ENCODE measurements at regions not wholly inside any gene's neighbourhood (a gene's known extent, or its start where the extent isn't known, plus 50 kb on each side); places are given as distances from the start of the nearest gene placed in this dataset.
"Not testable (repeated sequence)": the region's sequence is repeated elsewhere in the genome, so short reads cannot be mapped to it uniquely, and the experiment has no call there.

- 39 to 43% methylated on average over 1 of the region's 1 CpG for WGBS, 2 donors
- Histone ChIP-seq H3K36me3 (no peaks in the 10 kb centered on the region), H3K4me1 (no peaks in the 10 kb centered on the region), H3K9me3 (peaks cover 0 to 3% (median 0%) of the 10 kb centered on the region in 4 donors), H3K4me3 (no peak overlapping the region), H3K27ac (no peak overlapping the region), H3K27me3 (no peaks in the 10 kb centered on the region)
- DNase-seq (ENCODE audit: low spot score in 2 of 2), result no peak
- TF ChIP-seq, protein P1, sequence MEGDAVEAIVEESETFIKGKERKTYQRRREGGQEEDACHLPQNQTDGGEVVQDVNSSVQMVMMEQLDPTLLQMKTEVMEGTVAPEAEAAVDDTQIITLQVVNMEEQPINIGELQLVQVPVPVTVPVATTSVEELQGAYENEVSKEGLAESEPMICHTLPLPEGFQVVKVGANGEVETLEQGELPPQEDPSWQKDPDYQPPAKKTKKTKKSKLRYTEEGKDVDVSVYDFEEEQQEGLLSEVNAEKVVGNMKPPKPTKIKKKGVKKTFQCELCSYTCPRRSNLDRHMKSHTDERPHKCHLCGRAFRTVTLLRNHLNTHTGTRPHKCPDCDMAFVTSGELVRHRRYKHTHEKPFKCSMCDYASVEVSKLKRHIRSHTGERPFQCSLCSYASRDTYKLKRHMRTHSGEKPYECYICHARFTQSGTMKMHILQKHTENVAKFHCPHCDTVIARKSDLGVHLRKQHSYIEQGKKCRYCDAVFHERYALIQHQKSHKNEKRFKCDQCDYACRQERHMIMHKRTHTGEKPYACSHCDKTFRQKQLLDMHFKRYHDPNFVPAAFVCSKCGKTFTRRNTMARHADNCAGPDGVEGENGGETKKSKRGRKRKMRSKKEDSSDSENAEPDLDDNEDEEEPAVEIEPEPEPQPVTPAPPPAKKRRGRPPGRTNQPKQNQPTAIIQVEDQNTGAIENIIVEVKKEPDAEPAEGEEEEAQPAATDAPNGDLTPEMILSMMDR (IDR thresholded peaks at IDR 0.05), result no peak
- no peak for TF ChIP-seq POLR2A (IDR thresholded peaks at IDR 0.05)
- TF ChIP-seq EP300 (IDR thresholded peaks at IDR 0.05), result no peak
Observed at GRCh38 chr10:81219758-81220157, 655.2 kb upstream of the NRG3 start.

DNA sequence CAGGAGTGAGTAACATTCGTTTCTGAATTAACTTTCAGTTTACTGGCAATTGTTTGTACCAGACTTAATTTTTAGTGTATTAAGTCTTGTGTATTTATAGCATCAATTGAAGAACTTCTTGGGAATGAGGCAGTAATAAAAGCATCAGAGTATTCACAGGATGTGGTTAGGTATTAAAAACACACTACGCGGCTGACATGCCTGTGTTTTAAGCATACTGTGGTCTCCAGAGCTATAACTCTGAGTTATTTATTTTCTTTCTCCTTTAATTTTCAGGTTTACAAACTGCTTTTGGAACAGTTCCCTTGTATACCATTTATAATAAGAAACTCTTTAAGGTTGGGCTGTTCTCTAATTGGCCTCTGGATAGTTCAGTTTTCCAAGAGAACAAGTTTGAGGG lies 626.1 kb upstream of the NRG3 start:
- Histone ChIP-seq H3K4me3 (no peak overlapping the region), H3K9me3 (no peaks in the 10 kb centered on the region), H3K27ac (no peak overlapping the region), H3K36me3 (no peaks in the 10 kb centered on the region), H3K27me3 (no peaks in the 10 kb centered on the region), H3K4me1 (no peaks in the 10 kb centered on the region)
- no peak for DNase-seq (ENCODE audit: low spot score in 2 of 2)
- 46 to 50% methylated on average over 3 of the region's 3 CpGs for WGBS, 2 donors
- TF ChIP-seq EP300 (IDR thresholded peaks at IDR 0.05) (no peak), POLR2A (IDR thresholded peaks at IDR 0.05) (no peak)
- TF ChIP-seq, protein P1 (IDR thresholded peaks at IDR 0.05), result no peak

DNA sequence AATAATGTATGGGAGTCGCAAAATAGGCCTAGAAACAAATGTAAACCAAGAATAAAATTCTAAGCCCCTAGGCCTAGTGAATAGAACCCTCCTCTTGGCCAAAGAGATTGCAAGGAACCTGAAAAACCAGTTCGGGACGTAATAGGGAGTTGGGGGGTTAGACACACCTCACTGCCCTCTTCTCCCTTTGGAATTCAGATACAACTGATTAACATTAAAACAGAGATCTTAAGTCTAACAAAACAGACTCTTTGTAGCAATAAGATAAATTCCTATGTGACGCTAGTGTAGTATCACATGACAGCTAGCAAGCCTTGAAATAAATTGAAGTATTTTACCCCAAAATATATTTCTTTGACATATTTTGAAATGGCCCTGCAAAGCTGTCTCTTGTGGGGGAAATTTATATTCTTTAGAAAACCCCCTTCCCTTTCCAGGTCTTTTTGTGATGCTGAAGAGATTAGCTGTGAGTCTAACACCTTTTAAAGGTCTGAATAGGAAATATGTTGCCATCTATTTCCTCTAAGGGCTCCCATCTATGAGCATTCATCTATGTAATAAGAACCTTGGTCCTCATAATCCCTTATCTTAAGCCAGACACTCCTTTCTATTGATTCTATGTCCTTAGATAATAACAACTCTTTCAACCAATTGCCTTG lies 623.4 kb upstream of the NRG3 start:
- no peak for TF ChIP-seq EP300 (IDR thresholded peaks at IDR 0.05)
- TF ChIP-seq POLR2A (IDR thresholded peaks at IDR 0.05), result no peak
- TF ChIP-seq, protein P1 (IDR thresholded peaks at IDR 0.05), result no peak
- DNase-seq (ENCODE audit: low spot score in 2 of 2), result no peak
- WGBS, 2 donors, result 72 to 77% methylated on average over 4 of the region's 4 CpGs

GRCh38 chr10:81264991-81265390 lies 610.0 kb upstream of the NRG3 start:
- 96% methylated on average over 14 of the region's 18 CpGs; no CpG with 5 or more reads in 1 of the 2 donors for WGBS, 2 donors
- not testable (repeated sequence) for H3K36me3 ChIP-seq; H3K9me3 ChIP-seq; H3K4me3 ChIP-seq; H3K27me3 ChIP-seq; DNase-seq (ENCODE audit: low spot score in 2 of 2); H3K4me1 ChIP-seq; H3K27ac ChIP-seq

More for the DNA sequence above, 623.4 kb upstream of the NRG3 start:
- Histone ChIP-seq H3K27ac (no peak overlapping the region), H3K4me1 (no peaks in the 10 kb centered on the region), H3K27me3 (no peaks in the 10 kb centered on the region), H3K4me3 (no peak overlapping the region), H3K36me3 (no peaks in the 10 kb centered on the region), H3K9me3 (no peaks in the 10 kb centered on the region)

GRCh38 chr10:81270051-81270450 lies 604.9 kb upstream of the NRG3 start:
- DNase-seq (ENCODE audit: low spot score in 2 of 2), result no peak

More at GRCh38 chr10:81270051-81270450, 604.9 kb upstream of the NRG3 start:
- H3K27me3 ChIP-seq, result no peaks in the 10 kb centered on the region
- no peak overlapping the region for H3K27ac ChIP-seq
- H3K4me3 ChIP-seq, result no peak overlapping the region
- WGBS, 2 donors, result 91 to 92% methylated on average over 2 of the region's 2 CpGs
- TF ChIP-seq, protein P1 (IDR thresholded peaks at IDR 0.05), result no peak
- TF ChIP-seq POLR2A (IDR thresholded peaks at IDR 0.05) (no peak), EP300 (IDR thresholded peaks at IDR 0.05) (no peak)
- H3K4me1 ChIP-seq, result no peaks in the 10 kb centered on the region
- peaks cover 0 to 2% (median 0%) of the 10 kb centered on the region in 4 donors for H3K9me3 ChIP-seq
- H3K36me3 ChIP-seq, result no peaks in the 10 kb centered on the region

Data from tibial nerve (tissue), 4 donors.